Memory B cell (primary cell): ENCODE measurements at regions not wholly inside any gene's neighbourhood (a gene's known extent, or its start where the extent isn't known, plus 50 kb on each side); places are given as distances from the start of the nearest gene placed in this dataset.

Experiments
- ATAC-seq: fragments of 150-1000 bp; cut with Tn5 transposase; 2 replicates; pipeline ENCODE4 v1.10.0; 2021; ENCODE audit warnings: low read depth, mild to moderate bottlenecking, moderate library complexity
- DNase-seq, 2 donors: peaks; one replicate each; pipeline ENCODE4 v3.0.0; 2022; ENCODE audit warnings: low spot score in 2 of 2
- H3K27ac Mint-ChIP-seq: one replicate; pipeline ENCODE4 v1.8.0; 2022; ENCODE audit warnings: mild to moderate bottlenecking, moderate library complexity, mixed read lengths
- H3K27me3 Mint-ChIP-seq: one replicate; pipeline ENCODE4 v1.8.0; 2022; ENCODE audit warnings: mixed read lengths
- H3K36me3 Mint-ChIP-seq: one replicate; pipeline ENCODE4 v1.8.0; 2022; ENCODE audit warnings: mild to moderate bottlenecking, mixed read lengths
- H3K4me1 Mint-ChIP-seq: one replicate; pipeline ENCODE4 v1.8.0; 2022; ENCODE audit warnings: mixed read lengths
- H3K4me3 Mint-ChIP-seq: one replicate; pipeline ENCODE4 v1.8.0; 2022; ENCODE audit warnings: mild to moderate bottlenecking, moderate library complexity, mixed read lengths
- H3K9me3 Mint-ChIP-seq: one replicate; pipeline ENCODE4 v1.8.0; 2022; ENCODE audit warnings: mixed read lengths

DNA sequence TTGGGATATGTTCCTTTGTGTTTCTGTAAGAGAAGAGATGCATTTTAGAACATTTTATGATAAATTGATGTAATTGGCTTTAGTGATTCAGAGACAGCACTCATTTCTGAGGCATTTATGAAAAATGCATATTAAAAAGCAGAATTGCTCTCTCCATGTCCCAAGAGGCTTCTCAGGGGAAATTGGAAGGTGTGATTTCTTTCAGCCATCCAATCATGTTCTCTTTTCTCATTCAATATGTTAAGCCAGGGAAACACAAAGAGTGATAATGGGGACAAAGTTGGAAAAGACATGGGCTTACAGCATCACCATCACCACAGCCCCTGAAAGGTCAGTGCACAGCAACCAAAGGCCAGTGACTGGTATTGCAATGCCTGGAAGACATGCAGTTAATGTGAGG lies 129.9 kb upstream of the COL1A2 start:
- ATAC-seq (no peak), DNase-seq (no peak)
- H3K4me3 Mint-ChIP-seq, result no peak overlapping the region
- H3K36me3 Mint-ChIP-seq, result no peaks in the 10 kb centered on the region
- H3K4me1 Mint-ChIP-seq, result peaks cover 2% of the 10 kb centered on the region
- no peak overlapping the region for H3K27ac Mint-ChIP-seq
- H3K27me3 Mint-ChIP-seq, result peaks cover 8% of the 10 kb centered on the region
- H3K9me3 Mint-ChIP-seq, result no peaks in the 10 kb centered on the region

GRCh38 chr7:94265456-94265855 lies 129.2 kb upstream of the COL1A2 start:
- Mint-ChIP-seq H3K4me3 (no peak overlapping the region), H3K36me3 (no peaks in the 10 kb centered on the region), H3K27ac (no peak overlapping the region), H3K9me3 (no peaks in the 10 kb centered on the region), H3K4me1 (peaks cover 2% of the 10 kb centered on the region), H3K27me3 (peaks cover 8% of the 10 kb centered on the region)
- no peak for ATAC-seq
- DNase-seq, result no peak

DNA sequence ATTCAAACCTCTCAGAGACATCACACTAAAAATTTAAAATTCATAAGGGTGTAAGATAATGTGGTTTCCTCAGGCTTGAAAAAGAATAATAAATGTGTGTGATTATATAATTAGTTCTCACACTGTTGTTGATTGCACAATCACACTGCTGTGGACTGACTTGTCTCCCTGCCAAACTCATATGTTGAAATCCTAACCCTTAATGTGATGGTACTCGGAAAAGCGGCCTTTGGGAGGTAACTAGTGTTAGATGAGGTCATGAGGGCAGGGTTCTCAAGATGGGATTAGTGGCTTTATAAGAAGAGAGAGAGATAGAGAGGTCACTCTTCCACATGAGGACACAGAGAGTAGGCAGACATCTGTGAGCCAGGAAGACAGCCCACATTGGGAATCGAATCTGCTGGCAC lies 128.5 kb upstream of the COL1A2 start:
- H3K4me1 Mint-ChIP-seq, result no peaks in the 10 kb centered on the region
- no peaks in the 10 kb centered on the region for H3K9me3 Mint-ChIP-seq
- no peak overlapping the region for H3K27ac Mint-ChIP-seq
- H3K36me3 Mint-ChIP-seq, result no peaks in the 10 kb centered on the region
- no peak overlapping the region for H3K4me3 Mint-ChIP-seq
- DNase-seq, result no peak
- peaks cover 10% of the 10 kb centered on the region for H3K27me3 Mint-ChIP-seq
- ATAC-seq, result no peak

DNA sequence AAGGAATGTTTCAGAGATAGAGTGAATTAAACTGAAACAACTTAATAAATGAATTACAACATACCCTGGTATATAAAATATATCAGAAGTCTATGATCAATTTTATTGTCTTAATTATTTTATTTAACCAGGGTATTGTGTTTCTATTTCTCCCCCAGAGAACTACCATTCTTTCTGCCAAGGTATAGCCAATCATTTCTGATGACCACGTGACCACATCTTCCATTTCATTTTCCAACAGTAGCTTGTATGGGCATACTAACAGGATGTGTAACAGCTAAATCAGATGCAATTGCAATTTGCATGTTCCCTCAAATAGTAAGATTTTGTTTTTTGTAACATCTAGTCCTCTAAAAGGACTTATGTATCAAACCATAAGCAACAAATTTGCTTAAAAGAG lies 123.9 kb upstream of the COL1A2 start:
- DNase-seq (no peak), ATAC-seq (no peak)
- Mint-ChIP-seq H3K9me3 (no peaks in the 10 kb centered on the region), H3K4me3 (no peak overlapping the region), H3K36me3 (no peaks in the 10 kb centered on the region), H3K27me3 (peaks cover 10% of the 10 kb centered on the region), H3K27ac (no peak overlapping the region), H3K4me1 (no peaks in the 10 kb centered on the region)

- DNase-seq (no peak), ATAC-seq (no peak)
- no peak overlapping the region for H3K27ac Mint-ChIP-seq
- no peak overlapping the region for H3K4me3 Mint-ChIP-seq
- no peaks in the 10 kb centered on the region for H3K36me3 Mint-ChIP-seq
- no peaks in the 10 kb centered on the region for H3K9me3 Mint-ChIP-seq
- H3K4me1 Mint-ChIP-seq, result no peaks in the 10 kb centered on the region
- H3K27me3 Mint-ChIP-seq, result peaks cover 10% of the 10 kb centered on the region
Observed at GRCh38 chr7:94272821-94273583, 121.7 kb upstream of the COL1A2 start.

DNA sequence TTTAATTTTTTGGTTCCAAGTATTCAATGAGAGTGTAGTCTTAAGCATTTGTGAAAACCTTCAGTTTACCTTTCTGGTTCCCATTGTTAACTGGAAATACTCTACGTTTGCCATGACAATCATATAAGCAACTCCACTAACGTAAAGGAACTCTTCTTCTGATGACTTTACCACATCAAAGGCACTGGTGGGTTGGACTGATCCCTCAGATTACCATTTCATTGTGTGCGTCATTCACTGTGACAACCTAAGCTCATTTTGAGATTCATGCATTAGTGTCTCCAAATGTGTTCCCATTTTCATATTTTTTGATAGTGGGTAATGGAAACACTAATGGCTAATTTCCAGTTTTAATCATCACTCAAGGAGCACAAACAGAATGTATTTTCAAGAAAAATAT lies 119.9 kb upstream of the COL1A2 start:
- ATAC-seq (no peak), DNase-seq (no peak)
- H3K4me3 Mint-ChIP-seq, result no peak overlapping the region
- H3K4me1 Mint-ChIP-seq, result no peaks in the 10 kb centered on the region
- H3K27me3 Mint-ChIP-seq, result peaks cover 3% of the 10 kb centered on the region
- H3K27ac Mint-ChIP-seq, result no peak overlapping the region
- H3K36me3 Mint-ChIP-seq, result no peaks in the 10 kb centered on the region
- no peaks in the 10 kb centered on the region for H3K9me3 Mint-ChIP-seq

- Mint-ChIP-seq H3K27me3 (peaks cover 1% of the 10 kb centered on the region), H3K36me3 (no peaks in the 10 kb centered on the region), H3K9me3 (no peaks in the 10 kb centered on the region), H3K4me1 (no peaks in the 10 kb centered on the region), H3K27ac (no peak overlapping the region), H3K4me3 (no peak overlapping the region)
- ATAC-seq, result no peak
- no peak for DNase-seq
Observed at GRCh38 chr7:94276027-94276426, 118.7 kb upstream of the COL1A2 start.

DNA sequence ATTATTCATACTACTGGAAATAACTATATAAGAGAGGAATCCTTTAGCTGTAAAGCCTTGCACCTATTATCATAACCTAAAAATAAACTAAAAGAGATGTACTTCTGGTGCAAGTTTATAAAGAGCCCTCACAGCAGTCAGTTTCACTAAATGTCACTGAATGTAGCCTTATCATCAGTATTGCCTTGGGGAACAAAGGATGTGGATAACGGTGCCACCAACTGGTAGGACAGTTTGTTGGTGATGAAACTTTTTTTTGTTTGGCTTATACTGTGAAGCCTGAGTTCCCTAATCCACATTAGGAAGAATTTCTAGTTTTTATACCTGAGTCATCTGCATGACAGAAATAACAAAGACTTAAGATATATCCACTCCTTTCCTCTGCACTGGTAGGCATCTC lies 117.9 kb upstream of the COL1A2 start:
- Mint-ChIP-seq H3K36me3 (no peaks in the 10 kb centered on the region), H3K4me1 (peaks cover 2% of the 10 kb centered on the region)
- peak; percentile 69 for ATAC-seq

DNA sequence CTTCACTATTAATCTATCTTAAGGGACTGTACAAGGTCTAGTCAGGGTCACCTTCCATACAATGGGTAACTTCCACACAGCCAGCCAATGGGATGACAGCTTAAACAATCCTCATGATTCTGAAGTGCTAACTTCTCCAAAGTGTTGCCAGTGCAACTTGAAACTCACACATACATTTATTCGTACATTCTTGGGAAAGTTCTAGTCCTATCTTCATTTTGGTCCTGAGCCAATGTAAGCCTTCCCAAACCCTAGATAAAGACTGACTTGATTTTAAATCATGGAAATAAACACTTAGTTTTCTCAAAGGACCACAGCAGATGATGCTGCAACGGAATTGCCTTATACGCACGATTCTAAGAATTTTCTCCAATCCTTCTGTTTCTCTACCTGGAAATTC lies 117.5 kb upstream of the COL1A2 start:
- Mint-ChIP-seq H3K36me3 (no peaks in the 10 kb centered on the region), H3K4me3 (no peak overlapping the region), H3K27me3 (peaks cover 4% of the 10 kb centered on the region), H3K4me1 (peaks cover 2% of the 10 kb centered on the region), H3K27ac (no peak overlapping the region), H3K9me3 (no peaks in the 10 kb centered on the region)
- no peak for ATAC-seq
- no peak for DNase-seq

More for the DNA sequence above, 117.9 kb upstream of the COL1A2 start:
- no peaks in the 10 kb centered on the region for H3K9me3 Mint-ChIP-seq
- peak in 1 of 2 donors; percentile 5 for DNase-seq
- no peak overlapping the region for H3K4me3 Mint-ChIP-seq
- H3K27me3 Mint-ChIP-seq, result peaks cover 4% of the 10 kb centered on the region
- no peak overlapping the region for H3K27ac Mint-ChIP-seq

DNA sequence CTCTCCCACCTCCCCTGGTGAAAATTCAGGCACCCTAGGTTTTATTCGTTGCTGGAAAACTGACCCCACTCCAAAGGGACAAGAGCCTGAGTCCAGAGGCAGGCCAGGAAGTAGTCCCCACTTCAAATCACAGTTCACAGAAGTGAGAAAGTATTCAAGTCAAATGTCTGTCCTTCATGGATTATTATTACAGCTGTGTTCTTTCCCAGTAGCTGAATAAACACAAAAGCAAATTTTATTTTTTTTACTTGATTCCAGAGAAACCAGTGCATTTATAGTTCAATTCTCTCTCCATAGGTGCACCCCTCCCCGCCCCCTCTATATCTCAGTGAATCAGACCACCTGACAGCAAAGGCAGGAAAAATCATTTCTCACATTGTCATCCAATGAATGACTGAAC lies 113.8 kb upstream of the COL1A2 start:
- DNase-seq, result no peak
- H3K4me1 Mint-ChIP-seq, result peaks cover 2% of the 10 kb centered on the region

DNA sequence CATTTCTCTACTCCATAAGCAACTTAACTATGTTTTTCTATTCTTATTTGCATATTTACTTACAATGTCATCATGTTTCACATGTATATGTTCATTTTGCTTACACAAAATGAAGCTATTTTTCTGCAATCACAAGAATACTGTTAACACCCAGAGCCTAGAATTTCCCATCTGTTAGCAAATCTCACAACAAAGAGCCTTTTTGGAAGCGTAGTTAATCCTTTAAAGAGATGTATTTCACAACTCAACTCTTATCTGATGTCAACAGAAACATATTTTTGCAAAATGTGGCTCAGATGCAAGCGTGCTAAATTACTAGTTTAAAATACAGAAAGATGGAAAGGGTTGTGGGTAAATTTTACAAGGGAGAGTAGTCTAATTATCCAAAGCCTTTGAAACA lies 110.6 kb upstream of the COL1A2 start:
- DNase-seq, result no peak
- Mint-ChIP-seq H3K36me3 (no peaks in the 10 kb centered on the region), H3K27me3 (peaks cover 16% of the 10 kb centered on the region), H3K9me3 (no peaks in the 10 kb centered on the region), H3K4me3 (no peak overlapping the region), H3K27ac (no peak overlapping the region), H3K4me1 (peaks cover 2% of the 10 kb centered on the region)
- ATAC-seq, result no peak

More for the DNA sequence above, 113.8 kb upstream of the COL1A2 start:
- no peaks in the 10 kb centered on the region for H3K36me3 Mint-ChIP-seq
- H3K27ac Mint-ChIP-seq, result no peak overlapping the region
- no peak for ATAC-seq
- peaks cover 14% of the 10 kb centered on the region for H3K27me3 Mint-ChIP-seq
- no peak overlapping the region for H3K4me3 Mint-ChIP-seq
- no peaks in the 10 kb centered on the region for H3K9me3 Mint-ChIP-seq

GRCh38 chr7:94286111-94286510 lies 108.6 kb upstream of the COL1A2 start:
- Mint-ChIP-seq H3K36me3 (no peaks in the 10 kb centered on the region), H3K4me1 (peaks cover 2% of the 10 kb centered on the region), H3K4me3 (no peak overlapping the region), H3K27ac (no peak overlapping the region), H3K27me3 (peaks cover 14% of the 10 kb centered on the region), H3K9me3 (no peaks in the 10 kb centered on the region)
- DNase-seq (no peak), ATAC-seq (no peak)

GRCh38 chr7:94288096-94288495 lies 106.6 kb upstream of the COL1A2 start:
- Mint-ChIP-seq H3K9me3 (no peaks in the 10 kb centered on the region), H3K27ac (no peak overlapping the region), H3K4me3 (no peak overlapping the region), H3K4me1 (no peaks in the 10 kb centered on the region), H3K36me3 (no peaks in the 10 kb centered on the region), H3K27me3 (peaks cover 13% of the 10 kb centered on the region)
- DNase-seq, result no peak
- no peak for ATAC-seq

GRCh38 chr7:94289071-94289470 lies 105.6 kb upstream of the COL1A2 start:
- Mint-ChIP-seq H3K36me3 (no peaks in the 10 kb centered on the region), H3K9me3 (no peaks in the 10 kb centered on the region), H3K27me3 (peaks cover 13% of the 10 kb centered on the region), H3K27ac (no peak overlapping the region), H3K4me1 (no peaks in the 10 kb centered on the region), H3K4me3 (no peak overlapping the region)
- no peak for DNase-seq
- no peak for ATAC-seq

DNA sequence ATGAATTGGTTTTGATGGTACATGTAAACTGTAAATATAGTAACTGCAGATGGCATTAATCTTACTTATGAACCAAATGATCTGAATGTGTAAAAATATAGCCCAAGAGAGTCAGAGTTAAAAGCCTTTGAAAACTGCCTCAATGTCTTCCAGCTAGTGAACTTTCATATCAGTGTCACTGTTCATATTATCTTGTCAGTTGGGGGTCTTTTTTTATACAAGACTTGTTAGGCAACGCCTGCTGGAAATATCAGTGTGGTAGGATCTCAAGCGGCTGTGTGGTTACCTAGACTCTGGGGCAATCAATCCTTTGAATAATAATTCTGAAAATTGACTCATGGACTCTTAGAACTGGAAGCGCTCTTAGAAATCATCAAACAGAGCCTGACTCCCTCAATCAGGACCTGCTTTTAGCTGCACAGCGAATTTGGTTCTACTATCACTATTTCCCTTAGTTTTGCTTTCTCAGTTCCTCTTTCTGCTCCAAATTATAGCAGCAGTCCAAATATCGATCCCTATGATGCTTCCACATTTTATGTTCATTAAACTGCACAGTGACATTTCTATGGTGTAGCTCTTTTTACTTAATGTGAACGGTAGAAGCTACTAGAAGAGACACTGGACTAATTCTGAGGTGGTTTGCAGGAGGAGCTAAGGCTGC lies 100.1 kb upstream of the COL1A2 start:
- Mint-ChIP-seq H3K27me3 (peaks cover 9% of the 10 kb centered on the region), H3K36me3 (no peaks in the 10 kb centered on the region), H3K27ac (no peak overlapping the region), H3K4me1 (peaks cover 3% of the 10 kb centered on the region), H3K4me3 (no peak overlapping the region), H3K9me3 (no peaks in the 10 kb centered on the region)
- ATAC-seq (peak; percentile 56), DNase-seq (no peak)
